Psoas muscle (tissue), 7 donors: ENCODE measurements at regions not wholly inside any gene's neighbourhood (a gene's known extent, or its start where the extent isn't known, plus 50 kb on each side); places are given as distances from the start of the nearest gene placed in this dataset.

ENCODE experiments used
- ATAC-seq, 4 donors: fragments of 200-7000 bp; cut with Tn5 transposase; one replicate each; pipeline ENCODE4 v1.9.1; 2020; ENCODE audit warnings: moderate library complexity in 3 of 4, mild to moderate bottlenecking in 2 of 4
- DNase-seq, 2 donors: peaks; one replicate each; pipeline ENCODE4 v3.0.0-alpha.2; 2020
- H3K27ac ChIP-seq: fragments of 200-600 bp; one replicate; pipeline ENCODE4 v1.8.0; 2022
- H3K27me3 ChIP-seq, 3 donors: fragments of 200-600 bp in 1 of 3; one replicate each; pipeline versions ENCODE4 v1.6.1 to v1.8.0; 2013 to 2022; ENCODE audit warnings: low read length in 2 of 3, mild to moderate bottlenecking in 2 of 3, moderate library complexity in 1 of 3; ENCODE audit not compliant: insufficient read depth in 3 of 3
- H3K36me3 ChIP-seq, 2 donors: fragments of 200-600 bp in 1 of 2; one replicate each; pipeline versions ENCODE4 v1.6.1 to v1.8.0; 2013 to 2022; ENCODE audit warnings: low read depth in 1 of 2, mild to moderate bottlenecking in 1 of 2, moderate library complexity in 1 of 2; ENCODE audit not compliant: insufficient read depth in 1 of 2
- H3K4me1 ChIP-seq: fragments of 200-600 bp; one replicate; pipeline ENCODE4 v1.8.0; 2022
- H3K4me3 ChIP-seq: fragments of 200-600 bp; one replicate; pipeline ENCODE4 v1.8.0; 2022; ENCODE audit warnings: mild to moderate bottlenecking
- H3K9me3 ChIP-seq: fragments of 200-600 bp; one replicate; pipeline ENCODE4 v1.8.0; 2022
- WGBS, 3 donors: extraction: QIAGEN DNeasy Blood & Tissue Kit; methylation state at CpG; one replicate each; pipeline versions ENCODE4 v1.1.6 to v1.1.7; 2013; 5-methylcytosine and 5-hydroxymethylcytosine counted together
- intact Hi-C, 2 donors: fragments of 100-400 bp; cut with DNase I; formaldehyde crosslinking; loops; one replicate each; pipeline versions ENCODE4 v1.11.0 to v1.14.2; 2022
- TF ChIP-seq, protein P1 (sequence below): fragments of 200-600 bp; IDR thresholded peaks from one replicate; pipeline ENCODE4 v1.8.0; 2022; ENCODE audit warnings: antibody characterized with exemption
- donor health status: healthy with polysubstance abuse.
- donor health status: DM: no; HTN: no; CAD: no; lungs with moderate emphysema.
- donor health status: Bipolar disorder and iron deficiency.
- donor health status: healthy.
- donor health status: DM: yes; HTN: yes; CAD: no.
- donor health status: DM: no; HTN: no; CAD: no.
- donor health status: DM: yes; HTN: yes; CAD: no.

DNA sequence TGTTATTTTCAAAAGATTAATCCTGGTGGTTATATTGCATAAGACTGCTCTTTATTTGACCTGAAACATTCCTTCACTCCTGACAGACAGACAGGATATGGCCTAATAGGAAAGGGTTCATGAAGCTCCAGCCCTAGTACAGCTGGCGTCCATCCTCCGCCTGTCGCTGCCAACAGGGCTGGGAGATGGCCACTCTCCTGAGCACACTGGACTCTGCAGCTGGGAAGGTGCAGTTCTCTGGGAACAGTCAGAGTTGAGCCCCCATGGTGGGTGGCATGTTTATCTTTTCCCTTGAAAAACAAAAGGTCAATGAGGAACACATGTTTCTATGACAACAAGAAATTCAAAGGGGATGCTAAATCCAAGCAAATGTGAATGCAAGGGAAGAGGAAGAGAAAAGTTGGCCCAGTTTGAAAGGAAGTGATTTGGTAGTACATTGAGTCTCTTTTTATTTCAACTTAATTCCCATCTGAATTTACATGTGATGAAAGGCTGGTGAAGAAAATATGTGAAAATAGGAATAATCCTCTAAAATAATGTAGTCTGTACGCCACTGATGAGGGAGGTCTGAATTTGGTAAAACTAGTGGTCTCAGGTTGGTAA lies 89.9 kb upstream of the DCN start:
- no peak overlapping the region for H3K4me3 ChIP-seq
- no peaks in the 10 kb centered on the region for H3K36me3 ChIP-seq
- no peak overlapping the region for H3K27ac ChIP-seq
- intact Hi-C loops = no loop called here
- no peaks in the 10 kb centered on the region for H3K27me3 ChIP-seq
- H3K9me3 ChIP-seq = no peaks in the 10 kb centered on the region
- ATAC-seq = peak; percentile 37 to 87 (median 86)
- peak; percentile 79 to 90 for DNase-seq
- H3K4me1 ChIP-seq = peaks cover 7% of the 10 kb centered on the region
- TF ChIP-seq, protein P1, sequence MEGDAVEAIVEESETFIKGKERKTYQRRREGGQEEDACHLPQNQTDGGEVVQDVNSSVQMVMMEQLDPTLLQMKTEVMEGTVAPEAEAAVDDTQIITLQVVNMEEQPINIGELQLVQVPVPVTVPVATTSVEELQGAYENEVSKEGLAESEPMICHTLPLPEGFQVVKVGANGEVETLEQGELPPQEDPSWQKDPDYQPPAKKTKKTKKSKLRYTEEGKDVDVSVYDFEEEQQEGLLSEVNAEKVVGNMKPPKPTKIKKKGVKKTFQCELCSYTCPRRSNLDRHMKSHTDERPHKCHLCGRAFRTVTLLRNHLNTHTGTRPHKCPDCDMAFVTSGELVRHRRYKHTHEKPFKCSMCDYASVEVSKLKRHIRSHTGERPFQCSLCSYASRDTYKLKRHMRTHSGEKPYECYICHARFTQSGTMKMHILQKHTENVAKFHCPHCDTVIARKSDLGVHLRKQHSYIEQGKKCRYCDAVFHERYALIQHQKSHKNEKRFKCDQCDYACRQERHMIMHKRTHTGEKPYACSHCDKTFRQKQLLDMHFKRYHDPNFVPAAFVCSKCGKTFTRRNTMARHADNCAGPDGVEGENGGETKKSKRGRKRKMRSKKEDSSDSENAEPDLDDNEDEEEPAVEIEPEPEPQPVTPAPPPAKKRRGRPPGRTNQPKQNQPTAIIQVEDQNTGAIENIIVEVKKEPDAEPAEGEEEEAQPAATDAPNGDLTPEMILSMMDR = no peak
- WGBS, 3 donors = 67 to 69% (median 68%) methylated on average over 4 of the region's 4 CpGs

DNA sequence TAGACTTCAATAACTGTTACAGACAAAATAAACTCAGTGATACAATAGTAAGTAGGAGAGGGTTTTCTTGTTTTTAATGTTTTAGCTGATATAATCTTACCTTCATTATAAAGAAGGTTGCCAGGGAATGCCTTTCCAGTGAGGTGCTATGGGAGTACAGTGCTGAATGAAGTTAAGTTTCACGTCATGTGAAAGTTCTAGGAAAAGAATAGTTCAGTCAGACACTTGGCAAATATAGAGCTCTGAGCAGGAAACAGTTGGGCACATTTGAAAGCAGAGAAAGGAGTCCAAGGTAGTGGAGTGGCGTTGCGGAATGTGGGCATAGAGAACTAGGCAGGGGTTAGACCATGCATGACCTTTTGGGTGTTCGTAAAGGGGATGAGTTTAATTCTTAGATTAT lies 88.6 kb upstream of the DCN start:
- DNase-seq = no peak
- intact Hi-C loops = no loop called here
- H3K4me3 ChIP-seq = no peak overlapping the region
- peaks cover 7% of the 10 kb centered on the region for H3K4me1 ChIP-seq
- no peaks in the 10 kb centered on the region for H3K36me3 ChIP-seq
- H3K27ac ChIP-seq = no peak overlapping the region
- TF ChIP-seq, protein P1 = no peak
- ATAC-seq = no peak
- no peaks in the 10 kb centered on the region for H3K27me3 ChIP-seq
- 49 to 59% (median 53%) methylated on average over 4 of the region's 4 CpGs for WGBS, 3 donors
- H3K9me3 ChIP-seq = no peaks in the 10 kb centered on the region

DNA sequence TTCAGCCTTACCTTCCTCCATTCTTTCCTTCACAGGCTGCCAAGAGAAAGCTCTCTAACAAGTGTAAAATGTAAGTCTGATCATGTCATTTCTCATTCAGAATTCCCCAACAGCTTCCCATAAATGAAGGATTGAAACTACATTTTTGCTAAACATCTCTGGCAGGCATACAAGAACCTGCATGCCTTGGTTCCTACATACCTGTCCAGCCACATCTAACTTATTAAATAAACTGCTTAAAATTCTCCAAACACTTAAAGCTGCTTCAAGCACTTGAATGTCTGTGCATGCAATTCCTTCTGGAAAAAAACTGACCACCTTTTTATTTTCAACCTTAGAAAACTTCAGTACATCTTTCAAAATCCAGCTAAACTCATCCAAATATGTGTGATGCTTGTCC lies 84.4 kb upstream of the DCN start:
- TF ChIP-seq, protein P1 = no peak
- no peaks in the 10 kb centered on the region for H3K9me3 ChIP-seq
- DNase-seq = no peak
- intact Hi-C loops = no loop called here
- H3K27ac ChIP-seq = no peak overlapping the region
- ATAC-seq = no peak
- no peaks in the 10 kb centered on the region for H3K4me1 ChIP-seq
- no peak overlapping the region for H3K4me3 ChIP-seq
- no peaks in the 10 kb centered on the region for H3K27me3 ChIP-seq
- H3K36me3 ChIP-seq = no peaks in the 10 kb centered on the region

DNA sequence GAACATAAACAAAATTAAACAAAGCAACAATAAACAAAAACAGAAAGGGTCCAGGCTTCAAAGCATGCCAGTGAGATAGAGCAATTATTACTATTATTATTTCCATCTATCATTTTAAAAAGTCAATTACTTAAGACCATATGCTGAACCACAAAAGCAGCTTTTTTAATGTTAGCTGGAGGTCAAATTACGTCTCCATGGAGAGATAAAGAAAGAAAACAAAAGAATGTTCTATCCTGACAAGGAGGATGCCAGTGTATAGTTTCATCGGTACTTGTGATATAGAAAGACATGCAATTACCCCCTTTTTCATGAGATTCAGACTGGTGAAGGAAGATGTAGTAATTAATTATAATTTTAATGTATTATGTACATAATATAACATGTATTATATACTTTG lies 81.6 kb upstream of the DCN start:
- Histone ChIP-seq H3K4me1 (no peaks in the 10 kb centered on the region), H3K27ac (no peak overlapping the region), H3K9me3 (no peaks in the 10 kb centered on the region), H3K36me3 (no peaks in the 10 kb centered on the region), H3K27me3 (no peaks in the 10 kb centered on the region), H3K4me3 (no peak overlapping the region)
- intact Hi-C loops = no loop called here
- 77 to 81% (median 80%) methylated on average over 2 of the region's 2 CpGs for WGBS, 3 donors
- TF ChIP-seq, protein P1 = no peak
- ATAC-seq (no peak), DNase-seq (no peak)
